ENCODE measurements at regions not wholly inside any gene's neighbourhood (a gene's known extent, or its start where the extent isn't known, plus 50 kb on each side); places are given as distances from the start of the nearest gene placed in this dataset.

- TF ChIP-seq CTCF (IDR thresholded peaks at IDR 0.05) (no peak), EP300 (IDR thresholded peaks at IDR 0.05; ENCODE audit: low read depth) (no peak), POLR2AphosphoS5 (IDR thresholded peaks at IDR 0.05) (no peak)
Observed at GRCh38 chr4:174183259-174183658, 100.2 kb downstream of the FBXO8 start.

Data from transverse colon (tissue), 4 donors.